NCI-H345 treated with DMSO at 0.1 percent for 48 hours (cell line): ENCODE measurements at regions not wholly inside any gene's neighbourhood (a gene's known extent, or its start where the extent isn't known, plus 50 kb on each side); places are given as distances from the start of the nearest gene placed in this dataset.

Source experiments
- DNase-seq: peaks from one replicate; lab custom pipeline; 2025; ENCODE audit not compliant: unreplicated experiment; lab: John Stamatoyannopoulos, UW

- no peak for DNase-seq
Observed at GRCh38 chr14:85752175-85752574, 222.2 kb downstream of the FLRT2 start.

GRCh38 chr14:85744573-85744972, 214.6 kb downstream of the FLRT2 start:
- no peak for DNase-seq

GRCh38 chr14:85732031-85732430, 202.1 kb downstream of the FLRT2 start:
- DNase-seq, result no peak

- no peak for DNase-seq
Observed at GRCh38 chr14:85731186-85731585, 201.2 kb downstream of the FLRT2 start.

- DNase-seq, result no peak
Observed at GRCh38 chr14:85728476-85729065, 198.6 kb downstream of the FLRT2 start.

GRCh38 chr14:85714069-85714468, 184.1 kb downstream of the FLRT2 start:
- no peak for DNase-seq

- DNase-seq, result no peak
Observed at GRCh38 chr14:85711620-85712019, 181.7 kb downstream of the FLRT2 start.
